ENCODE measurements at regions not wholly inside any gene's neighbourhood (a gene's known extent, or its start where the extent isn't known, plus 50 kb on each side); places are given as distances from the start of the nearest gene placed in this dataset.

DNA sequence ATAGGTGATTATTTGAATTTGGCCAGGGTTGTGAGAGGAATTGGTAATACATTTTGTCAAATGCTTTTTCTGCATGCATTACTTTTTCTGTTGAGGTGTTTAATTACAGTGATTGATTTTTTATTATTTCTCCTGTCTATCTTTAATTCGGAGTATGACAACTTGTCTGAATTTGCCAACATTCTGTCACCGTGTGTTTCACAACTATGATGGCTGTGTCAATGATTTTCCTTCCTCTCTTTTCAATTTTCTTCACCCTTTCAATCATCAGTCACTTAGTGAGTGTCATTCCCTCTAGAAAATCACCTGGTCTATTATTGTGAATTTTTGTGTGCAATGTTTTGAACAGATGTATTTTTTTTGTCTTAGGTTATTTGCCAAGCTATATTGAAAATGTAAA, 1221.4 kb upstream of the CDH18 start:
- 0% methylated on average over 2 of the region's 2 CpGs for WGBS (ENCODE audit: low lambda C conversion rate)
- H3K4me1 ChIP-seq (ENCODE audit: insufficient read depth, low read length), result no peaks in the 10 kb centered on the region
- ChIA-PET CTCF (ENCODE audit: low intra/inter-chr PET ratio, low total read pairs) (no interaction called here), POLR2A (no interaction called here)
- no peaks in the 10 kb centered on the region for H4K20me1 ChIP-seq (ENCODE audit: insufficient read depth, low read length)
- no peak overlapping the region for H3K4me3 ChIP-seq (replicated peaks in 1 of 3; ENCODE audit: insufficient read depth in 1 of 3, low read depth in 2 of 3, low read length in 3 of 3)
- no peak overlapping the region for H2AFZ ChIP-seq (ENCODE audit: low read length)
- no peak overlapping the region for H3K4me2 ChIP-seq (ENCODE audit: low read depth, low read length)
- H3K79me2 ChIP-seq (ENCODE audit: insufficient read depth, low read length), result no peaks in the 10 kb centered on the region
- no peak overlapping the region for H3K27ac ChIP-seq (ENCODE audit: extremely low read length, insufficient read depth, low read length)
- no peak for TF ChIP-seq ZNF768 (CRISPR knock-in tag; IDR thresholded peaks at IDR 0.05)
- TF ChIP-seq, protein P1, sequence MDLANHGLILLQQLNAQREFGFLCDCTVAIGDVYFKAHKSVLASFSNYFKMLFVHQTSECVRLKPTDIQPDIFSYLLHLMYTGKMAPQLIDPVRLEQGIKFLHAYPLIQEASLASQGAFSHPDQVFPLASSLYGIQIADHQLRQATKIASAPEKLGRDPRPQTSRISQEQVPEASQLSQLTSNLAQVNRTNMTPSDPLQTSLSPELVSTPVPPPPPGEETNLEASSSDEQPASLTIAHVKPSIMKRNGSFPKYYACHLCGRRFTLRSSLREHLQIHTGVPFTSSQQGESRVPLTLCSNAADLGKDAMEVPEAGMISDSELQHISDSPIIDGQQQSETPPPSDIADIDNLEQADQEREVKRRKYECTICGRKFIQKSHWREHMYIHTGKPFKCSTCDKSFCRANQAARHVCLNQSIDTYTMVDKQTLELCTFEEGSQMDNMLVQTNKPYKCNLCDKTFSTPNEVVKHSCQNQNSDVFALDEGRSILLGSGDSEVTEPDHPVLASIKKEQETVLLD (CRISPR knock-in tag; IDR thresholded peaks at IDR 0.05; ENCODE audit: low read depth), result no peak
- no peak for TF ChIP-seq SRSF9 (IDR thresholded peaks at IDR 0.05; ENCODE audit: borderline replicate concordance, insufficient read depth, low read depth, low read length, poor library complexity, severe bottlenecking)
- TF ChIP-seq ZNF432 (CRISPR knock-in tag; IDR thresholded peaks at IDR 0.05; ENCODE audit: borderline replicate concordance), result no peak
- no peak for DNase-seq (ENCODE audit: low spot score)
- no peak for ATAC-seq
- BruUV-seq (replicated peaks), result no TSS peak
- H3K36me3 ChIP-seq (replicated peaks in 1 of 2; ENCODE audit: control insufficient read depth in 1 of 2, insufficient read depth in 2 of 2, low read length in 2 of 2), result no peaks in the 10 kb centered on the region
- H3K27me3 ChIP-seq (ENCODE audit: control insufficient read depth in 1 of 2, insufficient read depth in 2 of 2, low read length in 2 of 2), result no peaks in the 10 kb centered on the region
- H3K9ac ChIP-seq (ENCODE audit: insufficient read depth, low read depth, low read length), result no peak overlapping the region
- FAIRE-seq, result no peak
- H3K9me3 ChIP-seq (ENCODE audit: low read length), result no peaks in the 10 kb centered on the region
- in situ Hi-C loops (cut with HindIII; ENCODE audit: extremely low pct_ligation_motif_present, low pct_unique_long_range_greater_than_20kb), result no loop called here
- intact Hi-C loops (cut with micrococcal nuclease; ENCODE audit: unreplicated experiment), result no loop called here

DNA sequence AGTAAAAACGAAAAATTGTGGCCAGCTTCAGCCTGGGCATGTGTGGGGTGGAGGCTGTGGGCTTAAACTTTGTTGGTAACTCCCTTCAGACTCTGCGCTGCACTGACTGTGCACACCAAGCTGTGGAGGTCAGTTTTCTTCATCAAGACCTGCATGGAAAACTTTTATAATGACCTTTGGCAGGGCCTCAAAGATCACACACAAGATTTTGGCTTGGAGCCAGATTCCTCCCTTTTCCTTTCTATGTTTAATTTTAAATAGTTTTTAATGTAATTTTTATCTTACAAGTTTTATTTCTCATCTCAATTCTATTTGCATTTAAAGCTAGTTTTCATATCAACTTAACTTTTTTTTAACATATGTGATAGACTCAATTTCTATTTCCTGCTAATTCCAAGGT, 1211.1 kb upstream of the CDH18 start:
- H4K20me1 ChIP-seq (ENCODE audit: insufficient read depth, low read length), result no peaks in the 10 kb centered on the region
- BruUV-seq (replicated peaks), result no TSS peak
- ChIA-PET CTCF (ENCODE audit: low intra/inter-chr PET ratio, low total read pairs) (no interaction called here), POLR2A (no interaction called here)
- no peaks in the 10 kb centered on the region for H3K79me2 ChIP-seq (ENCODE audit: insufficient read depth, low read length)
- 0 out of 2 replicates have a peak, but pooled peaks cover 4% of the 10 kb centered on the region for H3K9me3 ChIP-seq (ENCODE audit: low read length)
- no peaks in the 10 kb centered on the region for H3K27me3 ChIP-seq (ENCODE audit: control insufficient read depth in 1 of 2, insufficient read depth in 2 of 2, low read length in 2 of 2)
- H3K4me3 ChIP-seq (replicated peaks in 1 of 3; ENCODE audit: insufficient read depth in 1 of 3, low read depth in 2 of 3, low read length in 3 of 3), result no peak overlapping the region
- no peaks in the 10 kb centered on the region for H3K36me3 ChIP-seq (replicated peaks in 1 of 2; ENCODE audit: control insufficient read depth in 1 of 2, insufficient read depth in 2 of 2, low read length in 2 of 2)
- ATAC-seq, result no peak
- no peaks in the 10 kb centered on the region for H3K4me1 ChIP-seq (ENCODE audit: insufficient read depth, low read length)
- TF ChIP-seq ZNF17 (CRISPR knock-in tag; IDR thresholded peaks at IDR 0.05), result no peak
- TF ChIP-seq, protein P2, sequence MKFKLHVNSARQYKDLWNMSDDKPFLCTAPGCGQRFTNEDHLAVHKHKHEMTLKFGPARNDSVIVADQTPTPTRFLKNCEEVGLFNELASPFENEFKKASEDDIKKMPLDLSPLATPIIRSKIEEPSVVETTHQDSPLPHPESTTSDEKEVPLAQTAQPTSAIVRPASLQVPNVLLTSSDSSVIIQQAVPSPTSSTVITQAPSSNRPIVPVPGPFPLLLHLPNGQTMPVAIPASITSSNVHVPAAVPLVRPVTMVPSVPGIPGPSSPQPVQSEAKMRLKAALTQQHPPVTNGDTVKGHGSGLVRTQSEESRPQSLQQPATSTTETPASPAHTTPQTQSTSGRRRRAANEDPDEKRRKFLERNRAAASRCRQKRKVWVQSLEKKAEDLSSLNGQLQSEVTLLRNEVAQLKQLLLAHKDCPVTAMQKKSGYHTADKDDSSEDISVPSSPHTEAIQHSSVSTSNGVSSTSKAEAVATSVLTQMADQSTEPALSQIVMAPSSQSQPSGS (CRISPR knock-in tag; IDR thresholded peaks at IDR 0.05), result no peak
- no peak for TF ChIP-seq JUN (CRISPR knock-in tag; IDR thresholded peaks at IDR 0.05)
- no peak for TF ChIP-seq ZNF441 (CRISPR knock-in tag; IDR thresholded peaks at IDR 0.05; ENCODE audit: borderline replicate concordance)
- TF ChIP-seq ZNF891 (CRISPR knock-in tag; IDR thresholded peaks at IDR 0.05), result no peak
- TF ChIP-seq POGZ (CRISPR knock-in tag; IDR thresholded peaks at IDR 0.05), result no peak
- TF ChIP-seq ZNF3 (CRISPR knock-in tag; IDR thresholded peaks at IDR 0.05), result no peak
- TF ChIP-seq, protein P3, sequence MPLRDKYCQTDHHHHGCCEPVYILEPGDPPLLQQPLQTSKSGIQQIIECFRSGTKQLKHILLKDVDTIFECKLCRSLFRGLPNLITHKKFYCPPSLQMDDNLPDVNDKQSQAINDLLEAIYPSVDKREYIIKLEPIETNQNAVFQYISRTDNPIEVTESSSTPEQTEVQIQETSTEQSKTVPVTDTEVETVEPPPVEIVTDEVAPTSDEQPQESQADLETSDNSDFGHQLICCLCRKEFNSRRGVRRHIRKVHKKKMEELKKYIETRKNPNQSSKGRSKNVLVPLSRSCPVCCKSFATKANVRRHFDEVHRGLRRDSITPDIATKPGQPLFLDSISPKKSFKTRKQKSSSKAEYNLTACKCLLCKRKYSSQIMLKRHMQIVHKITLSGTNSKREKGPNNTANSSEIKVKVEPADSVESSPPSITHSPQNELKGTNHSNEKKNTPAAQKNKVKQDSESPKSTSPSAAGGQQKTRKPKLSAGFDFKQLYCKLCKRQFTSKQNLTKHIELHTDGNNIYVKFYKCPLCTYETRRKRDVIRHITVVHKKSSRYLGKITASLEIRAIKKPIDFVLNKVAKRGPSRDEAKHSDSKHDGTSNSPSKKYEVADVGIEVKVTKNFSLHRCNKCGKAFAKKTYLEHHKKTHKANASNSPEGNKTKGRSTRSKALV (CRISPR knock-in tag; IDR thresholded peaks at IDR 0.05), result no peak
- TF ChIP-seq RELA (CRISPR knock-in tag; IDR thresholded peaks at IDR 0.05), result no peak
- TF ChIP-seq ZMYM4 (CRISPR knock-in tag; IDR thresholded peaks at IDR 0.05), result no peak
- TF ChIP-seq KAT2B (IDR thresholded peaks at IDR 0.05; ENCODE audit: borderline replicate concordance, low read depth, low read length), result no peak
- TF ChIP-seq NCOA2 (CRISPR knock-in tag; IDR thresholded peaks at IDR 0.05), result no peak
- no peak overlapping the region for H3K27ac ChIP-seq (ENCODE audit: extremely low read length, insufficient read depth, low read length)
- intact Hi-C loops (cut with micrococcal nuclease; ENCODE audit: unreplicated experiment), result no loop called here
- no peak for FAIRE-seq
- in situ Hi-C loops (cut with HindIII; ENCODE audit: extremely low pct_ligation_motif_present, low pct_unique_long_range_greater_than_20kb), result no loop called here
- DNase-seq (ENCODE audit: low spot score), result no peak
- WGBS (ENCODE audit: low lambda C conversion rate), result 40% methylated on average over 2 of the region's 2 CpGs
- no peak overlapping the region for H3K9ac ChIP-seq (ENCODE audit: insufficient read depth, low read depth, low read length)
- H2AFZ ChIP-seq (ENCODE audit: low read length), result no peak overlapping the region
- no peak overlapping the region for H3K4me2 ChIP-seq (ENCODE audit: low read depth, low read length)
